ENCODE measurements at regions not wholly inside any gene's neighbourhood (a gene's known extent, or its start where the extent isn't known, plus 50 kb on each side); places are given as distances from the start of the nearest gene placed in this dataset.
A peak's percentile ranks its signal among the peaks of the same experiment; 100 is the strongest.

GRCh38 chr14:96632363-96632758, 130.2 kb downstream of the PAPOLA start:
- H3K9me3 Mint-ChIP-seq = no peaks in the 10 kb centered on the region; a peak in 2 of 5 replicates
- H3K27me3 ChIP-seq (ENCODE audit: insufficient read depth, low read length) = no peaks in the 10 kb centered on the region
- H3K79me2 ChIP-seq (ENCODE audit: insufficient read depth, low read length) = no peaks in the 10 kb centered on the region
- H3K4me3 Mint-ChIP-seq = no peak overlapping the region; a peak in 1 of 5 replicates
- H3K9ac ChIP-seq (ENCODE audit: extremely low read depth, insufficient read length, low read length) = no peak overlapping the region
- no peaks in the 10 kb centered on the region for H4K20me1 ChIP-seq (ENCODE audit: control insufficient read depth, insufficient read depth, insufficient read length)
- no peak overlapping the region for H2BK15ac ChIP-seq (ENCODE audit: low read depth, low read length)
- no CpG with 5 or more reads among the region's 8 CpGs for WGBS (ENCODE audit: extremely low coverage, insufficient read length, low lambda C conversion rate)
- no peak overlapping the region for H2BK12ac ChIP-seq (ENCODE audit: insufficient read length, low read depth, low read length)
- no peak overlapping the region for H3K4ac ChIP-seq (ENCODE audit: low read depth, low read length)
- no peak overlapping the region for H2BK120ac ChIP-seq (ENCODE audit: low read depth, low read length, poor library complexity, severe bottlenecking)
- no peak overlapping the region for H4K91ac ChIP-seq (ENCODE audit: insufficient read length, low read depth, low read length)
- H3K4me1 Mint-ChIP-seq = no peaks in the 10 kb centered on the region
- H3K56ac ChIP-seq (ENCODE audit: insufficient read length, low read depth, low read length) = no peak overlapping the region
- H3K79me1 ChIP-seq (ENCODE audit: insufficient read depth, low read depth, low read length, poor library complexity, severe bottlenecking) = no peaks in the 10 kb centered on the region
- H3K14ac ChIP-seq (ENCODE audit: insufficient read depth, low read length) = no peak overlapping the region
- DNase-seq = peak; percentile 13
- no peak overlapping the region for H4K8ac ChIP-seq (replicated peaks; ENCODE audit: insufficient read length, low read depth, low read length)
- H3K4me1 ChIP-seq (ENCODE audit: insufficient read depth, low read length) = no peaks in the 10 kb centered on the region
- no peak overlapping the region for H3K18ac ChIP-seq (ENCODE audit: insufficient read length, low read depth, low read length)
- H2BK20ac ChIP-seq (ENCODE audit: low read depth, low read length, poor library complexity, severe bottlenecking) = no peak overlapping the region
- no peak overlapping the region for H3K27ac Mint-ChIP-seq
- no peak overlapping the region for H4K5ac ChIP-seq (ENCODE audit: insufficient read length, low read depth, low read length)
- H3K23ac ChIP-seq (ENCODE audit: insufficient read length, low read depth, low read length) = no peak overlapping the region
- H3K27me3 Mint-ChIP-seq (ENCODE audit: low read depth) = peaks cover 6% of the 10 kb centered on the region; the same call in 1 of the 2 replicates
- no peak overlapping the region for H3K27ac ChIP-seq (ENCODE audit: insufficient read length, low read depth, low read length)
- H3K36me3 Mint-ChIP-seq (ENCODE audit: insufficient read depth in 1 of 3, low read depth in 3 of 3) = no peaks in the 10 kb centered on the region
- no peaks in the 10 kb centered on the region for H3K9me3 ChIP-seq (ENCODE audit: control insufficient read depth, low read depth, low read length)
- no peak for TF ChIP-seq CTCF (conservative IDR thresholded peaks at IDR 0.05)
- no peak overlapping the region for H2BK5ac ChIP-seq (ENCODE audit: insufficient read length, low read length)
- H3T11ph ChIP-seq (ENCODE audit: low read length) = no peak overlapping the region
- no peak overlapping the region for H2AFZ ChIP-seq (ENCODE audit: low read length)
- H2AK5ac ChIP-seq (ENCODE audit: insufficient read length, low read length) = no peak overlapping the region
- no peaks in the 10 kb centered on the region for H3K23me2 ChIP-seq (ENCODE audit: insufficient read length, low read depth, low read length, poor library complexity, severe bottlenecking)
- no peak overlapping the region for H3K4me2 ChIP-seq (ENCODE audit: insufficient read depth, insufficient read length, low read length)

Data from H9 (cell line).